GM10266 (cell line): ENCODE measurements at regions not wholly inside any gene's neighbourhood (a gene's known extent, or its start where the extent isn't known, plus 50 kb on each side); places are given as distances from the start of the nearest gene placed in this dataset.

Source experiments
- DNase-seq: peaks from one replicate; pipeline ENCODE4 v3.0.0; 2012; ENCODE audit errors: extremely low spot score
- CTCF ChIP-seq: IDR thresholded peaks from 2 replicates; pipeline ENCODE4 v1.5.1; 2012; ENCODE audit warnings: mild to moderate bottlenecking, low read depth; ENCODE audit not compliant: control insufficient read depth, insufficient read depth; ENCODE audit errors: missing control alignments

GRCh38 chr12:115335594-115335993 is 651.6 kb upstream of the TBX3 start:
- DNase-seq: no peak
- no peak for TF ChIP-seq CTCF

- no peak for TF ChIP-seq CTCF
- DNase-seq: no peak
Measured at GRCh38 chr12:115335048-115335447, 651.1 kb upstream of the TBX3 start.

GRCh38 chr12:115332945-115333344 is 649.0 kb upstream of the TBX3 start:
- DNase-seq: no peak
- TF ChIP-seq CTCF: no peak

- TF ChIP-seq CTCF: no peak
- DNase-seq: no peak
Measured at GRCh38 chr12:115325858-115326257, 641.9 kb upstream of the TBX3 start.

- DNase-seq: no peak
- no peak for TF ChIP-seq CTCF
Measured at GRCh38 chr12:115324949-115325593, 641.1 kb upstream of the TBX3 start.

GRCh38 chr12:115323223-115323905 is 639.4 kb upstream of the TBX3 start:
- TF ChIP-seq CTCF: no peak
- DNase-seq: no peak

GRCh38 chr12:115322275-115322674 is 638.3 kb upstream of the TBX3 start:
- peak; percentile 30 for DNase-seq
- TF ChIP-seq CTCF: no peak
